ENCODE measurements at regions not wholly inside any gene's neighbourhood (a gene's known extent, or its start where the extent isn't known, plus 50 kb on each side); places are given as distances from the start of the nearest gene placed in this dataset.
"Not testable (repeated sequence)": the region's sequence is repeated elsewhere in the genome, so short reads cannot be mapped to it uniquely, and the experiment has no call there.

DNA sequence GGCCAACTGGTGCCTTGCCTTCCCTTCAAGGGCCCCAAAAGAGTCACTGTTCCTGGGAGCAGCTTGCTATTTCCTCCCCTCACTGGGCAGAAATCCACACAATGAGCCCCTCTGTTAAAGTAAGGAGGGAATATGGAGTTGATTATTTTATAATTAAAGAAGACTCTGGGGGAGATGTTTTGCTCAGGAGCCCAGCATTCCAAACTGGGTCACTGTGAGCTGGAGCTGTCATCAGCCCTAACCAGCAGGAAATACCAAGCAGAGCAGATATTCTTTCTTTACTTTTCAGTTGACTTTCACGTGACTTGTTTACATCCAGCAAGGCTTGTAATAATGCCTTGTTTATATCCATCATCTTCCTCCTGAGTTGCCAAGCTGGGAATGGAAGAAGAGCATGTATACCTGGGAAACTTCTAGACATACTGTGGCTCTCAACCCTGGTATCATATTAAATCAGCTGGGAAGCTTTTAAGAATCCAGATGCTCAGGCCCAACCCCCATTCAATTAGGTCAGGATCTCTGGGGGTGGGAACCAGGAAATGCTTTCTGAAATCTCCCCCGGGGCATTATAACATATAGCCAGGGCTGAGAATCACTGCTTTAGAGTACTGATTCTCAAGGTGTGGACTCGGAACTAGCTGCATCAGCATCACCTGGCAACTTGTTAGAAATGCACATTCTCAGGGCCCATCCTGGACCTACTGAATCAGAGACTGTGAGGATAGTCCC, 175.6 kb upstream of the MYLIP start:
- peak; percentile 88 for DNase-seq

DNA sequence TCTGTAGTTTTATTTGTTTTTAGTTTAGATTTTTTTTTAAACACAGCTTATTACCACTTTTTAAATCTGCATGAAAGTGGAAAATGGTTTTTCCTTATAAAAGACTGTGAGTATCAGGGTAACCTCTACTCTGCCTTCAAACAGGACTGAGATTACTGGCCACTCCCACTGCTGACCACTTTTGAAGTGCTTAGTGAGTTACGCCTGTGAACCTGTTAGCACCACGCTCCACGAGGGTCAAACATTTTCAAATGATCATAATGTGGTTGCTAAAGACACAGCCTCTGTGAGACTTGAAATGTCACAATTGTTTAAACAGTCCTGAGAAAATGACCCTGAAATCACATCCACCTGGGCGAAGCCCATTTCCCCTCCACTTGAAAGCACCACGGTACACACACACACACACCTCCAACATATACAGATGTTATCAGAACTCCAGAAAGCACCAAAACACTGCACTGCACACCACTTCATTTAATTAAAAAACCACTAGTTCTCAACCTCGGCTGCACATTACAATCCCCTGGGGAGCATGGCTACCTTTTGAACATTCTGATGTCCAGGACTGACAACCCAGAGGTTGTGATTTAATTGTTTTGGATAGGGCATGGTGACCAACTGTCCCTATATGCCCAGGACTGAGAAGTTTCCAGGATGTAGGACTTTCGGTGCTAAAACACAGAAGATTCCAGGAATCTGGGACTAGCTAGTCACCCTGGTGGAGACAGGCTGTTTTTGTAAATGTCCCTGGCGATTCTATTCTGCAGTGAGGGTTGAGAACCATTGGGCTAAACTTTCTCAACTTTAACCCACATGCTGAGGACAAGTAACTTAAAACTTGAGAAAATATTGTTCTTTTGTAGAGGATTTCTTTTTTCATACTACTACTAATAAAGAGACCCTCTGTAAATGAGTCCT, 176.4 kb upstream of the MYLIP start:
- DNase-seq, result no peak

DNA sequence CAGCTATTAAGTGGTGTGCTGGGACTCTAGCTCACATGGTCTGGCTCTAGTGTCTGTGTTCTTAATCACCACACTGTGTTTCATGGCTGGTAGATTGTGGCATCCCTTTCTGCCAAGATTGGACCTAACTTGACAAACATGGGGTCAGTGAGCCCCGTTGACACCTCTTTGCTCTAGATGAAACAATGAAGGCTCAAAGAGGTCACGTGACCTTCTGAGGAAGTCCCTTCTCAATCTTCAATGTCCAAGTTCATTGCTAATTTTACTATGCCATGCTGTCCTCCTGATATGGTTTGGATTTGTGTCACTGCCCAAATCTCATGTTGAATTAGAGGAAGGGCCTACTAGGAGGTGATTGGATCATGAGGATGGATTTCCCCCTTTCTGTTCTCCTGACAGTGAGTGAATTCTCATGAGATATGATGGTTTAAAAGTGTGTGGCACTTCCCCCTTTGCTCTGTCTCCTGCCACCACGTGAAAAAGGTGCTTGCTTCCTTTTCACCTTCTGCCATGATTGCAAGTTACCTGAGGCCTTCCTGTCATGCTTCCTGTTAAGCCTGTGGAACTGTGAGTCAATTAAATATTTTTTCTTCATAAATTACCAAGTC, 177.8 kb upstream of the MYLIP start:
- DNase-seq, result no peak

DNA sequence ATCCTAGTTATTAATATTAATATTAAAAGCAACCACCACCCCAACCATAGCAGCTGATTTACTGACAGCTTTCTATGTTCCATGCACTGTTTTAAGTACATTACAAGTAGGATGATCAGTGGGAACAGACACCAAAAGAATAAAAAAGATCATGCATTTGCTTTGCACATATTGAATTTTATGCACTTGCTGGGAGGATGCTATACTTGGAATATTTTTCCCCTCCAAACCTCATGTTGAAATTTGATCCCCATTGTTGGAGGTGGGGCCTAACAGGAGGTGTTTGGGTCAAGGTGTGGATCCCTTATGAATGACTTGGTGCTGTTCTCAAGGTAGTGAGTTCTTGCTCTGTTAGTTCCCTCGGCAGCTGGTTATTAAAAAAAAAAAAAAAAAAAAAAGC, 178.9 kb upstream of the MYLIP start:
- DNase-seq, result no peak

DNA sequence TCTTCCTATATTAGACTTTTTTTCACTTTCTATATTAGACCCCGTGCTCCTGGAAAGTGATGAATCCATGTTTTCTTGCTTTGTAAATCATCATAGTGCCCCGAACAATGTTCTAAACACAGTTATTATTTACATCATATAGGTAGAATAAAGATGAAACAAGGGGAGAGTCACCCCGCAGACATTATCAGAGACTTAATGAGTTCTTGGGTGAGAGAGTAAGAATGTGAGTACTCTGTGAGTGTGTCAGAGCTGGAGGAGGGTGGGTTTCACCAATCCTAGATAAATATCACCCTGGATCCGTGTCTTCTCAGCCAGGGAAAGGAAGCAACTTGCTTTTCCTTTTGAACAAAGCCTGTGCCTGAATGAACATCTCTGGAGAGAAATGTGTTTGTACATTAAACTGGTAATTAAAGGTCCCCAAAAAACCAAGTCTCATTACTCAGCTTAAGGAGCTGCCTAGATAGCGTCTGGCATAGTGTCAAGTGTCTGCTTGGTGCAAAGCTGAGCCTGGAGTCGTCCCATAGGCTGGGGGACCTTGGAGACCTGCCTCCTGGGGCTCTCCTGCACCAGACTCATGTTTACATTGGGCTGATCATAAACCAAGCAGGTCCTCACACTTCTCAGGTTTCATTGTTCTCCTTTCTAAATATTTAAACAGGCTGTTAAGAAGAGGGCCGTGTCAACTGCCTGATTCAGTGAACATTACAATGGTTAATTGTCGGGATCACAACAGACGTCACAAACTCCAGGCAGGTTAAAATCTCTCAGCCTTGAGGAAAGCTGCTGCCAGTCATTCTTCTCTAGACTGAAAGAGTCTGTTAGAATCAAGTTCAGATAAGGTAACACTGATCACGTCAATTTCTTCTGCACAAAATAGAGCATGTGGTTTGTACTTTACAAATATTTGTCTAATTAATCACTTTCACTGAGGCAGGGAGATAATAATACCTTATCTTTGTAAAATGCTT, 179.7 kb upstream of the MYLIP start:
- DNase-seq, result no peak

DNA sequence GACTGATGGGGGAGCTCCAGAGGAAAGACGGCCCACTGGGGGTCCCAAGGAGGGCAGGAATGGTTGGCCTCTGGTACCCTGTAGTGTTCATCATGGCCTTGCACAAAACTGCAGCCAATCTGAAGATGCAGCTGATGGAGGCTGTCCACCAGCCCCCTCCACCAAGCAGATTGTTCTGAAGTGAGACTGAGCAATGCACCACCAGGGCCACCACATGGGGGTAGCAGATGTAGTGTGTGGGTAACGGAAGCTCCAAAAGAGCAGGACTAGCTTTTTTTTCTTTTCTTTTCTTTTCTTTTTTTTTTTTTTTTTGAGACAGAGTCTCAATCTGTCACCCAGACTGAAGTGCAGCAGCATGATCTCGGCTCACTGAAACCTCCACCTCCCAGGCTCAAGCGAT, 181.0 kb upstream of the MYLIP start:
- no peak for DNase-seq

DNA sequence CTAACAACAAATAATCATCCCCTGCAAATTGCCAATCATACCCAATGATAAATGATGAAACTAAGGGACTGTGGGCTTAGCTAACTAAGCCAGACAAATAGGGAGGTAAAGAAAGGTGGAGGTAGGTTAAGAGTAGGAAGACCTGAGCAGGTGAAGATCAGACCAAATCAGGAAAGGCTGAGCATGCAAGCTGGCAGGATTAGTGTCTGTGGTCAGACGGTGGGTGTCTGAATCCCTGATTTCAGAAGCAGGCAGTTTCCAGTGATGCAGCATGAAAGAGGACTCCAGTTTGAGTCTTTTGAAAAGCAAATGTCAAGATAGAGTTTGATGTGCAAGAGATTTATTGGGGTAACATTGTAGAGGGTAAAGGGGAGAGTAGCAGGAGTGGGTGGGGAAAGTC, 181.4 kb upstream of the MYLIP start:
- DNase-seq, result no peak

DNA sequence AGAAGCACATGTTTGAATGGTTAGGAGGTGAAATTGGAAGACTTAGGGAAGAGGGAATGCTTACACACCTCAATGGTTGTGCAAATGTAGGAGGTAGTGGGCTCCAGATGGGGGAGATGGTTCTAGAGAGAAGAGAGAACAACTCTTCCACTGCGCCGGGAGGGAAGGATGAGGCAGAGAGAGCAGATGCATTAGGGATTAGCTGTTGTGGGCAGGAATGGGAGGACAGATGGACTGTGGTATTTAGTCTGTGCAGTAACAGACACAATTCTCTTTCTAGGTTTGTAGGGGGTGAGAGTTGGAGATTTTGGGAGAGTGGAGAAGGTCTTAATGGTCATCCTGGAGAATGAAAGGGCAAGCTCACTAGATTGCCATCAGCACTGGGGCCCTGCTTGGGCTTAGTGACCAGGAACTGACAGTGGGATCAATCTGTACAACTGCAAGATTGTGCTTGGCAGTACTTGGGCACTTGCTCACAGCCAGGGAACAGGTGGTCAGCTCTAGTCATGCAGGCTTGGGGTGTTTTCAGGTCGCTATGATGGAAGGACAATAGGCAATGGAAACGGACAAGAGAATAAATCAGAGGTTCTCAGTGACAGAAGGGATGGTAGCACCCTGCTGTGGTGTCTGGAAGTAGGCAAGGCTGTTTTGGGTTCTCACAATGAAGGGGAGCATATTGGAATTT, 182.0 kb upstream of the MYLIP start:
- no peak for DNase-seq

DNA sequence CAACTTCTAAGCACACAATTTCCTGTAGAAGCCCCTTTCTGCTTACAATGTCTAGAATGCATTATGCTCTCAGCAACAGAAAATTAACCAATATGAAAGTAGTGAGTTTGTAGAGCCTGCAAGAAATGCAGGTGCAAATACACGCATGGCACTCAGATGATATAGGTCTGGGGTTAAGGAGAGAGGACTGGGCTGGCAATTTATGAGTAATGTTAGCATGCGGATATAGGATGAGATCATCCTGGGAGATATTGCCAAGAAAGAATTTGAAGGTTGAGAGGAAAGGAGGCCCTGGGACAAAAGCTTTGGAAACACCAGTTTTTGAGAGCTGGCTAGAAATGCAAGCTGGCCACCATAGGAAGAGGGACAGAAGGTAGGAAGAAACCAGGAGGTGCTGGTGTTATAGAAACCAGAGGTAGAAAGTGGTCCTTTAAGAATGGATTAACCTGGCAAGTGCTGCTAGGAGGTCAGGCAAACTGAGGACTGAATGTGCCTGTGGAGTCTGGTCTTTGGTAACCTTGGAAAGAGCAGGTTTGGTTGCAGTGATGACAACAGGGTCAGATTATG, 183.2 kb upstream of the MYLIP start:
- peak; percentile 69 for DNase-seq

DNA sequence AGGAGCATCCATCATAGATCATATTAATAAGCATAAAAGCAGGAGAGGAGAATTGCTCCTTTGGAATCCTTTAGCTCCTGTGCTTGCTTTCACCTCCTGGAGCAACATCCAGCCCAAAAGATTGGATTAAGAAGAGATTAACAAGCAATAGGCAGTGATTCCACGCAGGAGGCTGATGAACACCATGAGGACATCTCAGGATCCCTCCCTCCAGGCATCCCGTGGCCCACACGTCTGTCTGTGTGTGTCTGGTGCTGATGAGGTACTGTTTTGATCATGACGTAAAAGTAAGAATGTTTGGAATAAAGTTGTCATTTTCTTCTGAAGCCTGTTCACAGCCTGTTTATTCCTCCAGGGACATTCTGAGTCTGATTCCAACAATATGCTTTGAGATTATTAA, 185.5 kb upstream of the MYLIP start:
- DNase-seq, result no peak

DNA sequence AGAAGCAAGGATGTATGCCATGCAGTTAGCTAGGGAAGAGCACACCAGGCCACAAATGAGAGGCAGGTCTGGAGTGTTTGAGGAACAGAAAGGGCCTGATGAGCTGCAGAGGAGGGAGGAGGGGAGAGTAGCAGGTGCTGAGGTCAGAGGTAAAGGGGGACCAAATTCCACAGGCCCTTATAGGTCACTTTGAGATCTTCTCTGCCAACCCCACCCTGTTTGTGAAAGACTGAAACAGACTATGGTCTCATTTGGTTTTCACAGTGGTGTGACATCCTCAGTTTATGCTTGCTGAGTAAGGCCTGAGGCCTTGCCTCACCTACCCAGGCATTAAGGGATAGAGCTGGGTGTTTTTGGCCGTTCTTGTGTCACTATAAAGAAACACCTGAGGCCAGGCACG, 187.7 kb upstream of the MYLIP start:
- DNase-seq, result no peak

DNA sequence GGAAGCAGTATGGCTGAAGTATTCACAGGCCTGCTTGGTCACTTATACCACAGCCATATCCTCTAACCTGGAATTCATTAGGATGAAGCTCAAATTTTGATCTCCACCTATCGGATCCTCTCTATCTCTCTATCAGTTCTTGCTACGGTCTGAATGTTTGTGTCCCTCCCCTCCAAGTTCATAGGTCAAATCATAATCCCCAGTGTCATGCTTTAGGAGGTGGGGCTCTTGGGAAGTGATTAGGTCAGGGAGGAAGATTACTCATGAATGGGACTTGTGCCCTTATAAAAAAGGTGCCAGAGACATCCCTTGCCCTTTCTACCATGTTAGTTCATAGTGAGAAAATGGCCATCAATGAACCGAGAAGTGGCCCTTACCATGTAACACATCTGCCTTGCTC, 190.8 kb upstream of the MYLIP start:
- no peak for DNase-seq

DNA sequence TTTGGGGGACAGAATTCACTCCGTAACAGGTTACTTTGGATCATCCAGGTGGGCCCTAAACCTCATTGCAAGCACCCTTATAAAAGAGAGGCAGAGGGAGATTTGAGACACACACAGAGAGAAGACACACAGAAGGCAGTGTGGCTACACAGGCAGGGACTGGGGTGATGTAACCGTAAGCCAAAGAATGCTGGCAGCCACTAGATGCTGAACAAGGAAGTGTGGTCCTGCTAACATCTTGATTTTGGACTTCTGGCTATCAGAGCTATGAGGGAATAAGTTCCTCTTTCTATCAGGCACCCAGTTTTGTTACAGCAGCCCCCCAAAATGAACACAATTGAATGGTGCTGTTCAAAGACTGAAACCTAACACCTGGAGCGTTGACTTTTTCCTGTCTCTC, 191.3 kb upstream of the MYLIP start:
- DNase-seq, result no peak

DNA sequence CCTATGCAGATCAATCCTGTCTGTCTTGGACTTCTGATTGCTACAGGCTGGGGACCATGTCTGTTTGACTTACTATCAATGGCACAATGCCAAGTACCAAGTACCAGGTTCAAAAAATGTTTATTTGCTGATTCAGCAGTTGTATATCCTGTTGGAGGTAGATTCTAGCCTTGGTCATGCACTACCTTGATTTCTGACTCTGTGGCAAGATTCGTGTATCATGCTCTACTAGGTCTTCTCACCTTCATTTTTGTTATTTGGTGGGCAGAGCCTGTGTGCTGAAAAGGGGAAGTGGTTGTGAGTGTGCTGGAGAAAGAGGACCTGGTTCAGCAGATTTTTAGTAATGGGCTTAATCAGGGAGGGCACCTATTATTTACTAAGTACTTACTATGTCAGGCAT, 192.4 kb upstream of the MYLIP start:
- no peak for DNase-seq

DNA sequence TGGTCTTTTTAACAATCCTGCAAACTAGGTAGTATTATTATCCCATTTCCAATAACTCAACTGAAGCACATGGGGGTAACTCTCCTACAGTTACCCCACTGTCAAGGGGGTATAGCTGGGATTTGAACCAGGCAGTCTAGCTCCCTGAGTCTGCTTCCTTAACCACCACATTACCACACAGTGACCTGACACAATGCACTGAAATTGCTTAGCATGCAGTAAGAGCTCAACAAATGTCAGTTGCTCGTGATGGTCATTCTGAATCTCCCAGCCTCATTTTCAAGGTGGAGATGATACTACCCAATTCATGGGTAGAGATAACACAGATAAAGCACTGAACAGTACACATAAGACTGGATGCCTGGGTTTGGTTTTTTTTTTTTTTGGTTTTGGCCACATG, 193.2 kb upstream of the MYLIP start:
- DNase-seq, result no peak

DNA sequence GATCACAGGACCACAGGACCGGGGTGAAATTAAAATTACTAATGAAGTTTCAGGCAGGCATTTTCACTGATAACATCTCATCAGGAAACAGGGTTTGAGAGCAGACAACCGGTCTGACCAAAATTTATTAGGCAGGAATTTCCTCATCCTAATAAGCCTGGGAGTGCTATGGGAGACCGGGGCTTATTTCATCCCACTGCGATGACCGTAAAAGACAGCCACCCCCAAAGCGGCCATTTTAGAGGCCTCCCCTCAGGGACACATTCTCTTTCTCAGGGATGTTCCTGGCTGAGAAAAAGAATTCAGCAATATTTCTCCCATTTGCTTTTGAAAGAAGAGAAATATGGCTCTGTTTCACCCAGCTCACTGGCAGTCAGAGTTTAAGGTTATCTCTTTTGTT, 197.2 kb upstream of the MYLIP start:
- not testable (repeated sequence) for DNase-seq

DNA sequence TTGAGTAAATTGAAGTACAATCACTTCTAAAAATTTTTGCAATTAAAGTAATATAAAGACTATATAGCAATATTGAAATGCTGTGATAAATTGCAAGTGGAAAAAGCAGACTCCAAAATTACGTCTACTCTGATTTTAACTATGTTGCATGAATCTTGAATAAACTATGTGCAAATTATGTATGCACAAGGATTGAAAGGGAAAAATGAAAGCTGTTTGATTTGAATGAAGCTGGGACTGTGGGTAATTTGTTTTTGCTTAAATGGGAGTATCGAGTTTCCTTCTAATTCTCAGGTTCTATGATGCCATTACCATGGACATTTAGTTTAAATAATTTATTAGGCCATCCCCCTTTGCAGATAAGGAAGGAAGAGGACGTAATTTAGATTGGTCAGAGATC, 198.7 kb upstream of the MYLIP start:
- DNase-seq, result no peak

DNA sequence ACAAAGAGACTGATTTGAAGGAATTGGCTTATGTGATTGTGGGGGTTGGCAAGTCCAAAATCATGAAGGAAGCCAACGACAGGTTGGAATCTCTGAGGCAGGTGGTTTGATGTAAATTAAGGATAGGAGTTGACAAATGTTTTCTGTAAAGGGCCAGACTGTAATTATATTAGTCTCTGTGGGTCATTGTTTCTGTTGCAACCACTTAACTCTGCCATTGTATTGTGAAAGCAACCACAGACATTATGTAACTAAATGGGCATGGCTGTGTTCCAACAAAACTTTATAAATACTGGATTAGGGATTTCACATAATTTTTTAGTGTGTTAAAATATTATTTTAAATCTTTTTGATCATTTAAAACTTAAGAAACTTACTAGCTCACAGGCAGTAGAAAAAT, 199.2 kb upstream of the MYLIP start:
- DNase-seq, result no peak

DNA sequence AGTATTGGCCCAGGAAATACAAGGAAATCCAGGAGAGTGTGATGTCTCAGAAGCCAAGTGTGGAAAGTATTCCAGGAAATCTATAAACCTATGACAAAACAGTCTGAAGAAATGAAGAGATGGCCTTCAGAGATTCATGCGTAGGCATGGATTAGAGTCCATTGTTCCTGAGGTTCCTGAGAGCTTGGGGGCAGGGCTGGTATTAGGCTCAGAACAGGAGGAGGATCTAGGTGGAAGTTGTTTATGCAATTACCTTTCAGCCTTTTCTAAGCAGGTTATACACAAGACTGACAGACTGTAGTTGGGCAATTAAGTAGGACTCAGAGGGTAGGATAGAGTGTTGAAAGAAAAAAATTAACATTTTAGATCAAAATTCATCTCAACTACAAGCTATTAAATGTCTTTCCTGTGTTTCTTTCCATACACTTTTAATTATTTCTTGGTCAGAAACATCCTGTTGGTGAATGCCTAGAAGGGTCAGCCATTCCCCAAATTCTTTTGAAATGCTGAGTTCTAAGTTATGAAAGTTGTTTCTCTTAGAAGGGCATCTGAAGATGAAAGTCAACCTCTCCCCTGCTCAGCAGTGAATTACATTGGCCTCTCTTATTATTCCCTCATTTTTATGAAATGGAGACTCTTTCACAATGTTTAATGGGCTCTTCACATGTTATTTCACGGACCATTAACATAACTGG, 201.2 kb upstream of the MYLIP start:
- peak; percentile 52 for DNase-seq

DNA sequence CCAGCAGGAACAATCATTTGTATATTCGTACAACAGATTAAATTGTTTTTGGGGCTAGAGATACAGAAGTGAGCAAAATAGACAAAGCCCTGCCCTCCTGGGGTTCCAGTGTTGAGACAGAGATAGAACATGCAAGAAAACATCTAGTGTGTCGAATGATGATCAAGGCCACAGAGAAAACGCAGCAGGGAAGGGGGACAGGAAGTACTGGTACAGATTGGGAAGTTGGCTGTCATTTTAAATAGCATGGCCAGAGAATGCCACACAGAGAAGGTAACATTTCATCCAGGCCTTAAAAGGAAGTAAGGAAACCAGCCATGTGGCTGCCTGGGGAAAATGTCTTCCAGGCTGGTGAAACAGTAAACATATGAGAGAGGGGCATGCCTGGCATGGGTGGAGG, 202.6 kb upstream of the MYLIP start:
- DNase-seq, result no peak

DNA sequence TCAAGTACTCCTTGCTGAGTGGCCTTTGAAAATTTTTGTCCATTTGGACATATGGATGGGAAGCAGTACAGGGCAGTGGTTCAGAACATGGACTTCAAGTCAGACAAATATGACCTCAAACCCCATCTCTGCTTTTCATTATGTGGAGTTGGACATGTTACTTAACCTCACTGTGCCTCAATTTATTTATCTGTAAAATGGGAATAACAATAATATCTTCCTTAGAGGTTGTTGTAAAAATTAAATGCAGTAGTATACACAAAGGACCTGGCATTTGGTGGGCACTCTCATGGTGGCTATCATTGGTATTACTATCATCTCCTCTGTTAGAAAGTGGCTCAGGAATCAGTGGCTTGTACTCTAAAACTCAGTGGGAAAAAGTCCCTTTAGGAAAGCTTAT, 204.0 kb upstream of the MYLIP start:
- DNase-seq, result no peak
